ENCODE measurements at regions not wholly inside any gene's neighbourhood (a gene's known extent, or its start where the extent isn't known, plus 50 kb on each side); places are given as distances from the start of the nearest gene placed in this dataset.

- no peak overlapping the region for H3K4me3 ChIP-seq
- no peak overlapping the region for H3K4me2 ChIP-seq
- no peaks in the 10 kb centered on the region for H3K4me1 ChIP-seq
- no peaks in the 10 kb centered on the region for H3K36me3 ChIP-seq
- H4K20me1 ChIP-seq: no peaks in the 10 kb centered on the region
- H3K9ac ChIP-seq: no peak overlapping the region
- H3K9me3 ChIP-seq (replicated peaks in 1 of 11): no peaks in the 10 kb centered on the region
- TF ChIP-seq Cebpa-rat (IDR thresholded peaks at IDR 0.05): no peak
- H3K27ac ChIP-seq: no peak overlapping the region
- H3K27me3 ChIP-seq: no peaks in the 10 kb centered on the region
Observed at GRCh38 chr9:106713206-106713605, 149.8 kb upstream of the ZNF462 start.

GRCh38 chr9:106716820-106717219 lies 146.1 kb upstream of the ZNF462 start:
- Histone ChIP-seq H3K4me1 (peaks cover 6 to 12% (median 11%) of the 10 kb centered on the region in 10 experiments), H3K27me3 (no peaks in the 10 kb centered on the region), H3K27ac (no peak overlapping the region), H3K4me2 (no peak overlapping the region), H4K20me1 (no peaks in the 10 kb centered on the region), H3K9ac (no peak overlapping the region), H3K36me3 (no peaks in the 10 kb centered on the region), H3K9me3 (replicated peaks in 1 of 11) (no peaks in the 10 kb centered on the region), H3K4me3 (no peak overlapping the region)
- no peak for TF ChIP-seq Cebpa-rat (IDR thresholded peaks at IDR 0.05)

- Histone ChIP-seq H3K4me1 (peaks cover 12 to 20% (median 16%) of the 10 kb centered on the region in 10 experiments), H3K4me2 (no peak overlapping the region), H3K9ac (no peak overlapping the region), H3K27me3 (no peaks in the 10 kb centered on the region), H3K36me3 (no peaks in the 10 kb centered on the region), H4K20me1 (no peaks in the 10 kb centered on the region), H3K9me3 (replicated peaks in 1 of 11) (no peaks in the 10 kb centered on the region), H3K4me3 (no peak overlapping the region), H3K27ac (no peak overlapping the region)
- no peak for TF ChIP-seq Cebpa-rat (IDR thresholded peaks at IDR 0.05)
Observed at GRCh38 chr9:106717686-106718085, 145.3 kb upstream of the ZNF462 start.

GRCh38 chr9:106718936-106719335 lies 144.0 kb upstream of the ZNF462 start:
- Histone ChIP-seq H3K9me3 (replicated peaks in 1 of 11) (no peaks in the 10 kb centered on the region), H4K20me1 (no peaks in the 10 kb centered on the region), H3K36me3 (no peaks in the 10 kb centered on the region), H3K27me3 (no peaks in the 10 kb centered on the region), H3K4me1 (peaks cover 12 to 29% (median 16%) of the 10 kb centered on the region in 10 experiments), H3K9ac (no peak overlapping the region), H3K4me3 (no peak overlapping the region), H3K4me2 (0 out of 22 replicates have a peak overlapping the region, but pooled peaks of 1 of the 11 experiments have one; percentile 35), H3K27ac (no peak overlapping the region)
- no peak for TF ChIP-seq Cebpa-rat (IDR thresholded peaks at IDR 0.05)

GRCh38 chr9:106722051-106722753 lies 140.8 kb upstream of the ZNF462 start:
- Histone ChIP-seq H3K9me3 (replicated peaks in 1 of 11) (no peaks in the 10 kb centered on the region), H3K4me3 (no peak overlapping the region), H3K4me2 (peak overlapping the region; percentile 27 to 60 (median 44)), H3K27me3 (no peaks in the 10 kb centered on the region), H3K27ac (peak overlapping the region in 5 of 11 experiments; percentile 1 to 43 (median 11); a peak in 4 of 22 replicates), H3K36me3 (no peaks in the 10 kb centered on the region), H3K4me1 (peaks cover 12 to 29% (median 16%) of the 10 kb centered on the region in 10 experiments), H3K9ac (no peak overlapping the region), H4K20me1 (no peaks in the 10 kb centered on the region)
- TF ChIP-seq Cebpa-rat (IDR thresholded peaks at IDR 0.05): peak in 4 of 11 experiments; percentile 9 to 66 (median 34); a peak in 2 of 22 replicates

- no peaks in the 10 kb centered on the region for H3K36me3 ChIP-seq
- no peak for TF ChIP-seq Cebpa-rat (IDR thresholded peaks at IDR 0.05)
- H3K27ac ChIP-seq: no peak overlapping the region
- no peaks in the 10 kb centered on the region for H3K9me3 ChIP-seq (replicated peaks in 1 of 11)
- H3K27me3 ChIP-seq: no peaks in the 10 kb centered on the region
- H3K9ac ChIP-seq: no peak overlapping the region
- no peaks in the 10 kb centered on the region for H4K20me1 ChIP-seq
- H3K4me1 ChIP-seq: peaks cover 12 to 29% (median 16%) of the 10 kb centered on the region in 10 experiments
- H3K4me3 ChIP-seq: no peak overlapping the region
- no peak overlapping the region for H3K4me2 ChIP-seq
Observed at GRCh38 chr9:106723926-106724325, 139.0 kb upstream of the ZNF462 start.

- no peaks in the 10 kb centered on the region for H3K27me3 ChIP-seq
- no peak overlapping the region for H3K4me3 ChIP-seq
- no peak overlapping the region for H3K9ac ChIP-seq
- H3K27ac ChIP-seq: no peak overlapping the region
- H3K9me3 ChIP-seq (replicated peaks in 1 of 11): no peaks in the 10 kb centered on the region
- peaks cover 12 to 29% (median 16%) of the 10 kb centered on the region in 10 experiments for H3K4me1 ChIP-seq
- no peak overlapping the region for H3K4me2 ChIP-seq
- H4K20me1 ChIP-seq: no peaks in the 10 kb centered on the region
- H3K36me3 ChIP-seq: no peaks in the 10 kb centered on the region
- TF ChIP-seq Cebpa-rat (IDR thresholded peaks at IDR 0.05): no peak
Observed at GRCh38 chr9:106724566-106724965, 138.4 kb upstream of the ZNF462 start.

GRCh38 chr9:106726070-106726815 lies 136.7 kb upstream of the ZNF462 start:
- no peaks in the 10 kb centered on the region for H3K36me3 ChIP-seq
- TF ChIP-seq Cebpa-rat (IDR thresholded peaks at IDR 0.05): no peak
- 0 out of 22 replicates have a peak overlapping the region, but pooled peaks of 1 of the 11 experiments have one; percentile 3 for H3K4me2 ChIP-seq
- no peaks in the 10 kb centered on the region for H4K20me1 ChIP-seq
- no peak overlapping the region for H3K4me3 ChIP-seq
- H3K9me3 ChIP-seq (replicated peaks in 1 of 11): no peaks in the 10 kb centered on the region
- H3K27ac ChIP-seq: no peak overlapping the region
- peaks cover 9 to 24% (median 12%) of the 10 kb centered on the region in 10 experiments for H3K4me1 ChIP-seq
- no peak overlapping the region for H3K9ac ChIP-seq
- H3K27me3 ChIP-seq: no peaks in the 10 kb centered on the region

GRCh38 chr9:106727969-106728368 lies 135.0 kb upstream of the ZNF462 start:
- Histone ChIP-seq H3K9ac (no peak overlapping the region), H3K27ac (no peak overlapping the region), H3K4me2 (no peak overlapping the region), H3K27me3 (no peaks in the 10 kb centered on the region), H3K4me1 (peaks cover 0 to 7% (median 0%) of the 10 kb centered on the region in 10 experiments; a peak in 3 of 20 replicates), H4K20me1 (no peaks in the 10 kb centered on the region), H3K36me3 (no peaks in the 10 kb centered on the region), H3K4me3 (no peak overlapping the region), H3K9me3 (replicated peaks in 1 of 11) (no peaks in the 10 kb centered on the region)
- TF ChIP-seq Cebpa-rat (IDR thresholded peaks at IDR 0.05): no peak

All from BLaER1 treated with 17β-estradiol and CSF1 and Interleukin-3, amounts not matched to agents 10 nM and 100 nM (cell line).